ENCODE measurements at regions not wholly inside any gene's neighbourhood (a gene's known extent, or its start where the extent isn't known, plus 50 kb on each side); places are given as distances from the start of the nearest gene placed in this dataset.

GRCh38 chr2:173751245-173751975 is 213.8 kb downstream of the SP3 start:
- TF ChIP-seq, protein P1, sequence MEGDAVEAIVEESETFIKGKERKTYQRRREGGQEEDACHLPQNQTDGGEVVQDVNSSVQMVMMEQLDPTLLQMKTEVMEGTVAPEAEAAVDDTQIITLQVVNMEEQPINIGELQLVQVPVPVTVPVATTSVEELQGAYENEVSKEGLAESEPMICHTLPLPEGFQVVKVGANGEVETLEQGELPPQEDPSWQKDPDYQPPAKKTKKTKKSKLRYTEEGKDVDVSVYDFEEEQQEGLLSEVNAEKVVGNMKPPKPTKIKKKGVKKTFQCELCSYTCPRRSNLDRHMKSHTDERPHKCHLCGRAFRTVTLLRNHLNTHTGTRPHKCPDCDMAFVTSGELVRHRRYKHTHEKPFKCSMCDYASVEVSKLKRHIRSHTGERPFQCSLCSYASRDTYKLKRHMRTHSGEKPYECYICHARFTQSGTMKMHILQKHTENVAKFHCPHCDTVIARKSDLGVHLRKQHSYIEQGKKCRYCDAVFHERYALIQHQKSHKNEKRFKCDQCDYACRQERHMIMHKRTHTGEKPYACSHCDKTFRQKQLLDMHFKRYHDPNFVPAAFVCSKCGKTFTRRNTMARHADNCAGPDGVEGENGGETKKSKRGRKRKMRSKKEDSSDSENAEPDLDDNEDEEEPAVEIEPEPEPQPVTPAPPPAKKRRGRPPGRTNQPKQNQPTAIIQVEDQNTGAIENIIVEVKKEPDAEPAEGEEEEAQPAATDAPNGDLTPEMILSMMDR (IDR thresholded peaks at IDR 0.05; ENCODE audit: low read depth, low read length, poor library complexity, severe bottlenecking): no peak
- no peak for TF ChIP-seq EZH2phosphoT487 (IDR thresholded peaks at IDR 0.05; ENCODE audit: borderline replicate concordance, low read length)
